Epithelial cell of prostate (primary cell): ENCODE measurements at regions not wholly inside any gene's neighbourhood (a gene's known extent, or its start where the extent isn't known, plus 50 kb on each side); places are given as distances from the start of the nearest gene placed in this dataset.
"Not testable (repeated sequence)": the region's sequence is repeated elsewhere in the genome, so short reads cannot be mapped to it uniquely, and the experiment has no call there.

ENCODE experiments used
- DNase-seq: peaks from one replicate; pipeline ENCODE4 v3.0.0-alpha.2; 2011; ENCODE audit warnings: low read depth, low spot score
- H3K27ac ChIP-seq: fragments of 450-650 bp; 2 replicates; pipeline ENCODE4 v1.5.1; 2017; ENCODE audit warnings: mild to moderate bottlenecking

GRCh38 chr2:131668794-131669540 lies 141.3 kb downstream of the CCDC74A start:
- peak; percentile 79 for DNase-seq
- peak overlapping the region; percentile 82 for H3K27ac ChIP-seq

DNA sequence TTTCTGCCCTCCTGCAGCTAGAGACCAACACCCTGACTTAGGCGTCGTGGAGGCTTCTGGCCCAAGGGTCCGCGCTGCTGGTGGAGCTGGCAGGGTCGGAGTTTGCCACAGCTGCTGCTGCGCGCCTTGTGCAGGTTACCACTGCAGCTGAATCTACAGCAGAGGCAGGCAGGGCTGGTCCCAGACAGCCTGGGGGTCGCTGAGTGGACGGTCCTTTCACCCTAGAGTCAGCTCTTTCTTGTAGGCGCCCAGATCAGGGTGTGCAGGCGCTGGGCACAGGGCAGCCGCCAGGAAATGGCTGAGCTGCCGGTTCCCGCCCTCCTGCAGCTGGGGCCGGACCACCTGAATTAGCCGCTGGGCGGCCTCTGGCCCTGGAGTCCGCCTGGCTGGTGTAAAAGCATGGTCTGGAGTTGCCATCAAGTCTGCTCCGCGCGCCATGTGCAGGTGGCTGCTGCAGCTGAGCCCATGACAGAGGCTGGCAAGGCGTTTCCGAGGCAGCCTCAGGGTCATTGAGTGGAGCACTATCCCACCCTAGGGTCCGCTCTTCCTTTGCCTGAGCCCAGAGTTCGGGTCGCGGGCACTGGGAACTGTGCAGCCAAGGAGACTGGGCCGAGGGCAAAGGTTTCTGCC lies 144.3 kb downstream of the CCDC74A start:
- not testable (repeated sequence) for DNase-seq, H3K27ac ChIP-seq

- DNase-seq, H3K27ac ChIP-seq: not testable (repeated sequence)
Observed at GRCh38 chr2:131672471-131673399, 145.0 kb downstream of the CCDC74A start.

GRCh38 chr2:131673400-131674173 lies 145.9 kb downstream of the CCDC74A start:
- DNase-seq = no peak
- no peak overlapping the region for H3K27ac ChIP-seq

GRCh38 chr2:131674174-131674507 lies 146.5 kb downstream of the CCDC74A start:
- no peak for DNase-seq
- no peak overlapping the region for H3K27ac ChIP-seq

- DNase-seq = not testable (repeated sequence)
- peak overlapping the region; percentile 39 for H3K27ac ChIP-seq
Observed at GRCh38 chr2:131681611-131682121, 154.0 kb downstream of the CCDC74A start.

- DNase-seq = peak; percentile 36
- peak overlapping the region; percentile 39 for H3K27ac ChIP-seq
Observed at GRCh38 chr2:131682122-131682944, 154.6 kb downstream of the CCDC74A start.

- H3K27ac ChIP-seq = peak overlapping the region; percentile 39
- not testable (repeated sequence) for DNase-seq
Observed at GRCh38 chr2:131682945-131683330, 155.2 kb downstream of the CCDC74A start.

DNA sequence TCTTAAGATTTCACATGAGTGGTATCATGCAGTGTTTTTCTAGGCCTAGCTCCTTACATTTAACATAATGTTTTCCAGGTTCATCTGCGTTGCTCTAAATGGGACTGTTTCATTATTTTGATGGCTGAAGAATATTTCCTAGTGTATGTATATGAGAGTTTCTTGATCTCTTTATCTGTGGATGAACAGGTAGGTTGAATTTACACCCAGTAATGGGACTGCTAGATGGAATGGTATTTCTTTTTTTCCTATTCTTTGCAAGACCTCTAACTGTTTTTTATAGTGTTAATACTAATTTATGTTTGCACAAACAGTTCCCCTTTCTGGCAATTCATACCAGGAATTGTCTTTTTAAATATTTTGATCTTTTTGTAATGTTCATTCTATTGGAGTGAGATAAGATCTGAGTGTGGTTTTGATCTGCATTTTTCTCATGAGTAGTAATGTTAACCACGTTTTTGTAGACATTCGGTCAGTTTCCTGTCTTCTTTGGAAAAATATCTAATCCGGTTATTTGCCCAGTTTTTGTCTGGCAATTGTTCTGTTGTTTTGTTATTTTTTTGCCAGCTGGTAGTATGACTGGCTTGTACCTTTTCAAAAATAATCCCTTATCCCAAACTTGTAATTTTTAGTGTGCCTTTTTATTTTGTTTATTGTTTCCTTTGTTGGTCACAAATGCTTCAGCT lies 157.1 kb downstream of the CCDC74A start:
- not testable (repeated sequence) for DNase-seq
- peak overlapping the region; percentile 37 for H3K27ac ChIP-seq

- DNase-seq = peak; percentile 29
Observed at GRCh38 chr2:131686164-131686893, 158.6 kb downstream of the CCDC74A start.

DNA sequence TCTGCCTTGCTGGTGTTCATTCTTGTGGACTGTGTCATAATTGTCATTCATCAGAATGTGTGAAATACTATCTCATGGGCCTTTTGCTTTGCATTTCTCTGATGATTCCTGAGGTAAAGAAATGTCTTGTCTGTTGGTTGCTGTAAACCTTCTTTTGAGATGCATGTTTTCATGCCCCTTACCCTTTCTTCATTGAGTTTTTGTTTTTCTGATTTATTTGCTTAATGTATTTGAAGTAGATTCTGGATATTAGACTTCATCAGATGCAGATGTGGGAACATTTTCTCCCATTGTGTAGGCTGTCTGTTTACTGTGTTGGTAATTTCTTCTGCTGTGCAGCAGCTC lies 159.2 kb downstream of the CCDC74A start:
- not testable (repeated sequence) for DNase-seq, H3K27ac ChIP-seq

More at GRCh38 chr2:131686164-131686893, 158.6 kb downstream of the CCDC74A start:
- not testable (repeated sequence) for H3K27ac ChIP-seq

GRCh38 chr2:131689066-131689465 lies 161.4 kb downstream of the CCDC74A start:
- not testable (repeated sequence) for H3K27ac ChIP-seq, DNase-seq

DNA sequence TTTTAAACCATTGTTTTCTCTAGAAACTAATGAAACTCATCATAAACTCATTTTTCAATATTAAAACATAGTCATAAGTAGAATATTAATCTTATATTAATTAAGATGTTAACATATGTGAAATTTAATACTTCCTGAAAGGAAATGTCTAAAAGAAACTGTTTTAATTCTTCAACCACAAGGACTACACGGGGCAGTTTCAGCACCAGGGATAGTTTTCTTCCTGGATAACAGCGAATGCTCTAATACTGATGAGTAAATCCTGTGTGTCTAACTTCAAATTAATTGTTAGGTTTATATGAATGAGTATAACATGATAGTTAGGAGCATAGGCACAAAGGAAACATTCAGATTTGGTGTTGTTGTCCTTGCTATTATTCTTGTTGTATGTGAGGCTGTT lies 183.6 kb downstream of the CCDC74A start:
- not testable (repeated sequence) for H3K27ac ChIP-seq, DNase-seq

DNA sequence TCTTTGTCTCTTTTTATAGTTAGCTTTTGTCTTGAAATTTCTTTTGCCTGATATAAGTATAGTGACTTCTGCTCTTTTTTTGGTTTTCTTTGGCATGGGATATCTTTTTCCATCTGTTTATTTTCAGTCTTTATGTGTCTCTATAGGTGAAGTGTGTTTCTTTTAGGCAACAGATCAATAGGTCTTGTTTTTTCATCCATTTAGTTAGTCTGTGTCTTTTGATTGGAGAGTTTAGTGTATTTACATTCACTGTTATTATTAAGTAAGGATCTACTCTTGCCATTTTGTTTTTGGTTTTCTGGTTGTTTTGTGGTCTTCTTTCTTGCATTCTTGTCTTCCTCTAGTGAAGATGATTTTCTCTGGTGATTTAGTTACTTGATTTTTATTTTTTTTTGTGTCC lies 190.2 kb downstream of the CCDC74A start:
- not testable (repeated sequence) for DNase-seq, H3K27ac ChIP-seq

DNA sequence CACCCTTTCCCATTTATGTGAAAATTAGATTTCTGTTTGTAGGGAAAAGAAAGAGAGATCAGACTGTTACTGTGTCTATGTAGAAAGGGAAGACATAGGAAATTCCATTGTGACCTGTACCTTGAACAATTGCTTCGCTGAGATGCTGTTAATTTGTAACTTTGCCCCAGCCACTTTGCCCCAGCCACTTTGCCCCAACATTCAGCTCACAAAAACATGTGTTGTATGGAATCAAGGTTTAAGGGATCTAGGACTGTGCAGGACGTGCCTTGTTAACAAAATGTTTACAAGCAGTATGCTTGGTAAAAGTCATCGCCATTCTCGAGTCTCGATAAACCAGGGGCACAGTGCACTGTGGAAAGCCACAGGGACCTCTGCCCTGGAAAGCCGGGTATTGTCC lies 193.5 kb downstream of the CCDC74A start:
- DNase-seq, H3K27ac ChIP-seq: not testable (repeated sequence)

DNA sequence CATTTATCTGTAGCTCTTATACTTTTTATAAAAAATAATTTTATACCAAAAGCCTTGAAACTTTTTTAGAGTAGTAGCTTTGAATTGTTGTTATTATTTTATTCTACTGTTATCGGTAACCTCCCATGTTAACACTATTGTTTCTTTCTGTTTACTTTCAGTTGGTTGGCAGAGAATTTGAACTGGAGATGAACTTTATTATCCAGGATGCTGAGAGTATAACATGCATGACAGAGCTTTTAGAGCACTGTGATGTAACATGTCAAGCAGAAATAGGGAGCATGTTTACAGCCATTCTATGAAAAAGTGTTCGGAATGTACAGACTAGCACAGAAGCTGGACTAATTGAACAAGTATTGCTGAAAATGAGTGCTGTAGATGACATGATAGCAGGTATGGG lies 194.6 kb downstream of the CCDC74A start:
- not testable (repeated sequence) for H3K27ac ChIP-seq, DNase-seq

GRCh38 chr2:131724019-131724418 lies 196.3 kb downstream of the CCDC74A start:
- DNase-seq = no peak
- no peak overlapping the region for H3K27ac ChIP-seq

GRCh38 chr2:131728451-131728850 lies 200.8 kb downstream of the CCDC74A start:
- DNase-seq, H3K27ac ChIP-seq: not testable (repeated sequence)
